SKM-1 (cell line): ENCODE measurements at regions not wholly inside any gene's neighbourhood (a gene's known extent, or its start where the extent isn't known, plus 50 kb on each side); places are given as distances from the start of the nearest gene placed in this dataset.

Experiments used
- DNase-seq: peaks from one replicate; lab custom pipeline; 2025; ENCODE audit not compliant: unreplicated experiment; lab: John Stamatoyannopoulos, UW

- DNase-seq = no peak
These were observed 105.6 kb upstream of the ARID2 start for GRCh38 chr12:45623940-45624339.

- no peak for DNase-seq
These were observed 102.5 kb upstream of the ARID2 start for GRCh38 chr12:45626965-45627364.

- no peak for DNase-seq
These were observed 102.0 kb upstream of the ARID2 start for GRCh38 chr12:45627407-45628069.

GRCh38 chr12:45629292-45629691, 100.2 kb upstream of the ARID2 start:
- no peak for DNase-seq

- no peak for DNase-seq
These were observed 95.8 kb upstream of the ARID2 start for GRCh38 chr12:45633733-45634132.

- DNase-seq = no peak
These were observed 95.1 kb upstream of the ARID2 start for GRCh38 chr12:45634273-45634917.

- no peak for DNase-seq
These were observed 92.3 kb upstream of the ARID2 start for GRCh38 chr12:45637242-45637641.

GRCh38 chr12:45637706-45638105, 91.8 kb upstream of the ARID2 start:
- DNase-seq = no peak

- no peak for DNase-seq
These were observed 91.1 kb upstream of the ARID2 start for GRCh38 chr12:45638386-45638785.

GRCh38 chr12:45644541-45644940, 85.0 kb upstream of the ARID2 start:
- peak; percentile 41 for DNase-seq

GRCh38 chr12:45646851-45647581, 82.5 kb upstream of the ARID2 start:
- no peak for DNase-seq

- DNase-seq = no peak
These were observed 81.4 kb upstream of the ARID2 start for GRCh38 chr12:45648070-45648469.

- DNase-seq = no peak
These were observed 78.5 kb upstream of the ARID2 start for GRCh38 chr12:45651029-45651428.

GRCh38 chr12:45654002-45654665, 75.4 kb upstream of the ARID2 start:
- no peak for DNase-seq

- DNase-seq = no peak
These were observed 74.3 kb upstream of the ARID2 start for GRCh38 chr12:45655186-45655585.

- no peak for DNase-seq
These were observed 73.8 kb upstream of the ARID2 start for GRCh38 chr12:45655743-45656142.

- DNase-seq = no peak
These were observed 71.5 kb upstream of the ARID2 start for GRCh38 chr12:45658020-45658419.

- no peak for DNase-seq
These were observed 69.2 kb upstream of the ARID2 start for GRCh38 chr12:45660330-45660729.

GRCh38 chr12:45663455-45663854, 66.1 kb upstream of the ARID2 start:
- no peak for DNase-seq

GRCh38 chr12:45665941-45666340, 63.6 kb upstream of the ARID2 start:
- no peak for DNase-seq

- no peak for DNase-seq
These were observed 63.1 kb upstream of the ARID2 start for GRCh38 chr12:45666396-45666795.

GRCh38 chr12:45666816-45667215, 62.7 kb upstream of the ARID2 start:
- no peak for DNase-seq
